ENCODE measurements at regions not wholly inside any gene's neighbourhood (a gene's known extent, or its start where the extent isn't known, plus 50 kb on each side); places are given as distances from the start of the nearest gene placed in this dataset.

GRCh38 chr15:96415513-96416217 is 85.2 kb downstream of the NR2F2 start:
- DNase-seq = no peak

GRCh38 chr15:96416218-96416933 is 85.9 kb downstream of the NR2F2 start:
- DNase-seq = no peak

GRCh38 chr15:96416934-96417759 is 86.6 kb downstream of the NR2F2 start:
- DNase-seq = no peak

- no peak for DNase-seq
Observed at GRCh38 chr15:96417760-96418130, 87.2 kb downstream of the NR2F2 start.

GRCh38 chr15:96418146-96418545 is 87.6 kb downstream of the NR2F2 start:
- DNase-seq = no peak

- no peak for DNase-seq
Observed at GRCh38 chr15:96421178-96421601, 90.7 kb downstream of the NR2F2 start.

- no peak for DNase-seq
Observed at GRCh38 chr15:96422125-96422524, 91.6 kb downstream of the NR2F2 start.

- no peak for DNase-seq
Observed at GRCh38 chr15:96424674-96425073, 94.2 kb downstream of the NR2F2 start.

GRCh38 chr15:96428742-96429141 is 98.2 kb downstream of the NR2F2 start:
- DNase-seq = no peak

- DNase-seq = no peak
Observed at GRCh38 chr15:96431786-96432185, 101.3 kb downstream of the NR2F2 start.

- no peak for DNase-seq
Observed at GRCh38 chr15:96435022-96435421, 104.5 kb downstream of the NR2F2 start.

GRCh38 chr15:96435841-96436240 is 105.3 kb downstream of the NR2F2 start:
- no peak for DNase-seq

GRCh38 chr15:96440978-96441377 is 110.5 kb downstream of the NR2F2 start:
- DNase-seq = no peak

GRCh38 chr15:96442076-96442475 is 111.6 kb downstream of the NR2F2 start:
- no peak for DNase-seq

GRCh38 chr15:96444865-96445264 is 114.4 kb downstream of the NR2F2 start:
- no peak for DNase-seq

- no peak for DNase-seq
Observed at GRCh38 chr15:96448923-96449322, 118.4 kb downstream of the NR2F2 start.

GRCh38 chr15:96457841-96458240 is 127.3 kb downstream of the NR2F2 start:
- DNase-seq = no peak

- DNase-seq = no peak
Observed at GRCh38 chr15:96460106-96460505, 129.6 kb downstream of the NR2F2 start.

- DNase-seq = no peak
Observed at GRCh38 chr15:96462768-96463750, 132.6 kb downstream of the NR2F2 start.

GRCh38 chr15:96466389-96466947 is 136.0 kb downstream of the NR2F2 start:
- no peak for DNase-seq

GRCh38 chr15:96468036-96468435 is 137.5 kb downstream of the NR2F2 start:
- DNase-seq = no peak

- no peak for DNase-seq
Observed at GRCh38 chr15:96470681-96471310, 140.3 kb downstream of the NR2F2 start.
